NCI-H345 (cell line): ENCODE measurements at regions not wholly inside any gene's neighbourhood (a gene's known extent, or its start where the extent isn't known, plus 50 kb on each side); places are given as distances from the start of the nearest gene placed in this dataset.

Experiments
- DNase-seq: peaks from one replicate; lab custom pipeline; 2025; lab: John Stamatoyannopoulos, UW

DNA sequence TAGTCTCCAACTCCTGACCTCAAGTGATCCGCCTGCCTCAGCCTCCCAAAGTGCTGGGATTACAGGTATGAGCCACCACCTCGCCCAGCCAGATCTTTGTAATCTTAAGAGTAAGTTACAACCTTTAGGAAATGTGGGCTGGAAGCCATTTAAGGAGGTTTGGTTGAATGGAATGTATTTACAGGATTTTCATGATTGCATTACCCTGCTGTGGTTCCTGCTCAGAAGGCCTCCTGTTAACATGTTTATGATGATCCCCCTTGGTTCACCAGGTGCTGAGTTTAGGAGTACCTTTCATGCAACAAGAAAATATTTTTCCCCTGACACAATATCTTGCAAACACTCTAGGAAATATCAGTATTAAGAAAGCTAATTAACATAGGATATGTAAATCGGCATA, 187.4 kb upstream of the SH3BP4 start:
- DNase-seq = no peak

DNA sequence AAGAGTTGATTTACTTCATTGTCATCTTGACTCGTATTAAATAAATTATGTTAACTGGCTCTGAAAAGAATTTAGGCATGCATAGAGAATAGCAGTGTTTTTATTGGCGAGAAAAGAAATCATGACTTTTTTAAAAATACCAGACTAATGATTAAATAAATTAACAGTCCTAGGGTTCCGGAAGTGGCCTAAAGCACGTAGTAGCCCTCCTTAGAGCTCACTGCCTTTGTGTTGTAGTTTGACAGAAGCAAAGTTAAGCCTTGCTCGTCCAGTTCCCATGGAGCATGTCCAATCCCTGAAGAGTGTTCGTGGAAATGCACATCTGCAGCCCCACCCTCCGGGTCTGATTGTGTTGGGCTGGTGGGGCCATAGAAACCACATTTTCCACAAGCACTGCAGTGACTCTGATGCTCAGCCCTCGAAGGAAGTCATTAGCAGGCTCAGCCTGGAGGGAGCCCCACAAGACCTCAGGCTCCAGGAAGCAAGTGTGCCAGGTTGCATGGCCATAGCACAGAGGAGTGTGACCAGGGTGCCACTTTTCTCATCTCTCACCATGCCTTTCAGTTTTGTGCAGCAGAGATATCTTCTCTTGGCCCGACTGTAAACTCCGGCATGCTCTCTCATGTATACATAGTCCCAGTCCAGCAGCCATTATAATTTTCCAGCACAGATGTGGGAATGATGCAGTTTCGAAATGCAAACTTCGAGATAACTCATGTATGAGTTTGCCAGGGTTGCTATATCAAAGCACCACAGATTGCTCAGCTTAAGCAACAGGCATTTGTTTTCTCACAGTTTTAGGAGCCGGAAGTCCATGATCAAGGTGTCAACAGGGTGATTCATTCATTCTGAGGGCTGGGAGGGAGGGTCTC, 188.6 kb upstream of the SH3BP4 start:
- DNase-seq = peak; percentile 11

DNA sequence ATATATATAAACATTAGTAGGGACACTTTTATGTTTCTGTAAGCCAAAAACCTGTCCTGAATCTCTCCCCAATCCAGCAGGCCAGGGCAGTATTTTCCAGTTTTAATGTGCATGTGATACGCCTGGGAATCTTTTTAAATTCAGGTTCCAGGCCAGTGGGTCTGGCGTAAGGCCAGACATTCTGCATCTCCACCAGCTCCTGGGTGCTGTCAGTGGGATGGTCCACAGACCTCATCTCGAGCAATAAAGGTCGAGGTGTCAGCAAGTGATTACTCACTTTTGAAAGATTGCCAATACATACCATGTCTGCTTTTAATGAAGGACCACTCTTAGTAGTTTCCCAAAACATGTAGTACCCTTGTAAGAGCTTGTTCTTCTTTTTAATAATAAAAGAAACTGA, 189.9 kb upstream of the SH3BP4 start:
- DNase-seq = no peak

DNA sequence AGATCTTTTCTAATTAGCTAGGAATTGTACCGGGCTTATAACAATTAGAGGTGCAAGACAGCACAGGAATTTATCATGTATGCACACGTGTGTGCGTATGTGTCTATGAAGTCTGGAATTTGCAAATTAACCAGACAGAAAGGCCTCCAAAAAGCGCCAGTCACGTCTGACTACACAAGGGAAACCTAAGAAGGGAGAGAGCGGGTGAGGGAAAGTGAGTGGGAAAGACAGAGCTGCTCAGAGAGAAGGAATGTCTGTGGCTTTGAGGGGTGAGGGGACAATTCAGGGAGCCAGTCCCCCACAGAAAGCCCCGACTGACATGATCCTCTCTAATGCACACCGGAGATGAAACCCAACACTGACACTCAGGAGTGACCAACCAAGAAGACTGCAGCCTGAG, 197.7 kb upstream of the SH3BP4 start:
- DNase-seq = no peak

DNA sequence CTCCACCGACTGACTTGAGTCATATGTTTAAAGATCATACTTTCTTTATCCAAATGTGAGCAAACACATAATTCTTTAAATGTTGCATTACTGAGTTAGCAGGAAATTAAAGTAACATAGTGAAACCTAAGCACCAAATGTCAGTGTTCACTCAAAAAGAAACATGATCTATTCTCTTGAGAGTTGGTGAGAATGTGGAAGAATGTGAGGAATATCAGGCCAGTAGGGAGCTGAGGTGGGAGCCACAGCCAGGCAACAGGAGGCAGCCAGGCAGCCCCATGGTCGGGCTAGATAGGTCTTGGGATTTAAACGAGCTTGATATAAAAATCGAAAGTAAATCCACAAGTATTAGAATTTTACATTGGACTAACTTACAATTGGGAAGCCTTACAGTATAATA, 198.1 kb upstream of the SH3BP4 start:
- DNase-seq = no peak

DNA sequence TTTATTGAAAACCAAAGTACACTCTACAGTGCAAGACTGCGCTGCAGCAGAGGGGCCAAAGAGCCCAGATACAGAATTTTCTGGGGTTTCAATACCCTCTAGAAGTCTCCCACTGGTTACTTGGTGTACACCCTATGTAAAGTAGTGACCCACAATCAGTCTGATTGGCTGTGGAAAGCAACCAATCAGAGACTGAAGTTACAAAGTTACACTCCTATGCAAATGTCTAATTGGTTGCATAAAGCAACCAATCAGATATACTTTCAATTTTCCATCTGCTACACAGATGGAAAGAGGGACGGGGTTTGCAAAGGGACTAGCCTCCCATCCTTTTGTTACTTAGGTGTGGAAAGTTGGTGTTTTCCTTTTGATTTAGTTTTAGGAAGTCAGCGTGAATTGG, 198.9 kb upstream of the SH3BP4 start:
- no peak for DNase-seq

DNA sequence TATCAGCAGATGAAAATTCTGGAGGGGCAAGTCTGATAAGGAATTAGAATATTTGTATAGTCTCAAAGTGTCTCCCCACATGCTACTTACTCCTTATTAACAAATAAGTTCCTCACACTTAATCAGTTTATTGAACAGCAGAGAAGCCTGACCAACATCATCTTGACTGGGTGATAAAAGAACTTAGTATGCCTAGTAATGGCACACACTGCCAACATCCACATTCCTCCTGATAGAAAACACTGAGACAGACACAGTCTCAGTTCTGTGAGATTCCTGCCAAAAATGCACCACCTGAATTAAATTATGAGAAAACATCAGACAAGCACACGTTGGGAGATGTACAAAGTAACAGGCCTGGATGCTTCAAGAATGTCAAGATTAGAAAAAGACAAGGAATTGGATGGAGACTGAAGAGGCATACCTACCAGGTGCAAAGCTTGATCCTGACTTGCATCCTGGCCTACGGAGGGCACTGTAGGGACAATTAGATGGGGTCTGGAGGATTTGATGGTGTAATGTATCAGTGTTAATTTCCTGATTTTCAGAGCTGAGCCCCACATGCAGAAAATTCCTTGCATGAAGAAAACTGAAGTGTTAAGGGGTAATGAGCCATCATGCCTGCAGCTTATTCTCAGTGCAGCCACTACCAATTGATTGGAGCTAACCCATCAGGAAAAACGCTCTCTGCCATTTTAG, 200.4 kb upstream of the SH3BP4 start:
- no peak for DNase-seq

DNA sequence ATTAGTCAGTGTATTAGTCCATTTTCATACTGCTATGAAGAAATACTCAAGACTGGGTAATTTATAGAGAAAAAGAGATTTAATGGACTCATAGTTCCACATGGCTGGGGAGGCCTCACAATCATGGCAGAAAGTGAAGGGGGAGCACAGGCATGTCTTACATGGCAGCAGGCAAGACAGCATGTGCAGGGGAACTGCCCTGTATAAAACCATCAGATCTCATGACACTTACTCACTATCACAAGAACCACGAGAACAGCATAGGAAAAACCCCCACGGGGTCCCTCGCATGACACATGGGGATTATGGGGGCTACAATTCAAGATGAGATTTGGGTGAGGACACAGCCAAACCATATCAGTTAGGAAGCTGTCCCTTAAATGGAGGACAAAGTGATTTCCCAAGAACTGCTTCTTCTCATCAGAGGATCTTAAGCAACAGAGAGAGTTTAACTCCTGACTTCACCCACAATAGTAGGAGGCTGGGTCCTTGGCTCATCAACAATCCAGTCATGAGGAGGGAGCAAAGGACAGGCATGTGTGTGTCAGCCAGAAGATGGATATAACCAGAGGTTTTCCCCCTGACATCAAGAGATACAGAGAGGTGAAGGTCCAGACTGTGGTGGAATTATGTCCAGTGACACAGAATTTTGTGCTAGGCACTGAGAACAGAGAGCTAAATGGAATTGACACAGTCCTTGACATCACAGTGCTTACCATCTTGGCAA, 203.8 kb upstream of the SH3BP4 start:
- DNase-seq = no peak

DNA sequence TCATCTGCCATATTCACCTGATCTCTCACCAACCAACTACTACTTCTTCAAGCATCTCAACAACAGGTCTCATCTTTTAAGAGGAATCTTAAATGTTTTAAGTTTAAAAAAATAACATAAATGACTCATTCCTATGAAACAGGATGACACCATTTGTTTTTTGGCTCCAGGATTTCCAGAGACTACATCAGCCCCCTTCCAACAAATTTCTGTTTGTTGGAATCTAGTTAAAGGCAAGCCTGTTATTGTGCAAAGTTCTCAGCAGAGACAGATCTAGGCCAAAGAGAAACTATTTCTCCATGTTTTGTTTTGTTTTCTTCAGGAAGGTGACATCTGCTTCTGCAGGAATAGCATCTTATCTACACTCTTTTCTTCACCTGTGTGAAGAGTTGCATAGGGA, 204.8 kb upstream of the SH3BP4 start:
- no peak for DNase-seq

DNA sequence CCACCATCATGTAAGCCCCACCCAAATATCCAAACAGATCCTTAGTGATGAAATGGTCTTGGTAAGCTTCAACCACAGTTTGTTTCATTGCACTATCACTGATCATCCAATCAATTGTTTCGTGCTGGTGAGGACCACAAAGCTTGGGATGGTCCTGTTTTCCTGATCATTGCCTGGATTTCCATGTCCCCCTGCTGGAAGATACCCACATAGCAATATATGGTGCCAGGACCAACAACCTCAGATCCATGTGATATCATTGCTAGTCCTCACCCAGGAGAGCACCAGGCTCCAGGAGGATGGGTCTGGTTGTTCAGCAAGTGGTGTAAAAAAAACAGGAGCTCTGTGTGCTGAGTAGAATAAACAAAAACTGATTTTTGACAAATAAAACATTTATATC, 206.5 kb upstream of the SH3BP4 start:
- no peak for DNase-seq

DNA sequence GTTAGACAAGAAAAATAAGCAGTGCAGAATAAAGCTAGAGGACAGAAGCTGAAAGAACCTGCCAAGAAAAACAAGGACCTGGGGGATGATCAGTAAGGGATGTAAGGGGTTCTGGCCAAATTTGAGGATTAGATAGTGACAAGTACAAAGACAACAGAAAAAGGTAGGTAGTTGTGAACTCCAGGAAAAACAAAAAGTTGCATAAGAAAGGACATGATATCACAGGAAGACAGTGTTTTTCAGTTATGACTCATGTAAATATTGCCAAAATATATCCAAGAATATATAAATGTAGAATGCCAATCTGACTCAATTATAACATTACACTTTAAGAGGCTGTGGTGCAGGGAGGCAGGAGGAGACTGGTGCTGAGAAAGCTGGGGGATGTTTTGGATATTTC, 209.8 kb upstream of the SH3BP4 start:
- DNase-seq = no peak

DNA sequence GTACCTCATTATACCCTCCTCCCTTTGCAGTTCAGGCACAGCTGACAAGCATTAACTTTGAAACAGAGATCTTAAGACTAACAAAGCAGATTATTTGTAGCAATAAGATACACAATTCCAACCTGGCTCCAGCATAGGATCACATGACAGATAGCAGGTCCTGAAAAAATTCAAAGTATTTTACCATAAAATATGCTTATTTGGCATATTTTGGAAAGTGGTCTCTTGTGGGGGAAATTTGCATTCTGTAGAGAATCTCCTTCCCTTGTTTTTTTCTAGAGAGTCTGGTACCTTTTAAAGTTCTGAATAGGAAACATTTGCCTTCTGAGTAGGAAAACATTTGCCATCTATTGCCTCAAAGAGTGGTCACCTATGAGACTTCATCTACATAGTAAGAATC, 212.8 kb upstream of the SH3BP4 start:
- DNase-seq = no peak

DNA sequence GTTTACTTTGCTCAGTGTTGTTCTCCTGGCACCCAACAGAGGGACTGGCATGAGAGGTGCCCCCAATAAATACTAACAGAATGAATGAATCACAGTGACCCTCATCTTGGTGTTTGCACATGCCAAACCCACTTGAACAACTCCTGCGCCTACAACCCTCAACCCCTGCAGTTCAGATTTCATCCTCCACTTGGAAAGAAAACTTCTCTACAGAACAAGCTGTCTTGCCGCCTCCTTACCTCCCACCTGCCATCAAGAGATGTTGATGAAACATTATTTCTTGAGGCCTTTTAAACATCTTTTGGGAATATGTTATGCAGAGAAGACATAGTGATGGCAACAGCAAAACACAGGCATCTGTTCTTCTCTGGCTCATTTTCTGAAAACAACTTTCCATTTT, 216.0 kb upstream of the SH3BP4 start:
- no peak for DNase-seq

DNA sequence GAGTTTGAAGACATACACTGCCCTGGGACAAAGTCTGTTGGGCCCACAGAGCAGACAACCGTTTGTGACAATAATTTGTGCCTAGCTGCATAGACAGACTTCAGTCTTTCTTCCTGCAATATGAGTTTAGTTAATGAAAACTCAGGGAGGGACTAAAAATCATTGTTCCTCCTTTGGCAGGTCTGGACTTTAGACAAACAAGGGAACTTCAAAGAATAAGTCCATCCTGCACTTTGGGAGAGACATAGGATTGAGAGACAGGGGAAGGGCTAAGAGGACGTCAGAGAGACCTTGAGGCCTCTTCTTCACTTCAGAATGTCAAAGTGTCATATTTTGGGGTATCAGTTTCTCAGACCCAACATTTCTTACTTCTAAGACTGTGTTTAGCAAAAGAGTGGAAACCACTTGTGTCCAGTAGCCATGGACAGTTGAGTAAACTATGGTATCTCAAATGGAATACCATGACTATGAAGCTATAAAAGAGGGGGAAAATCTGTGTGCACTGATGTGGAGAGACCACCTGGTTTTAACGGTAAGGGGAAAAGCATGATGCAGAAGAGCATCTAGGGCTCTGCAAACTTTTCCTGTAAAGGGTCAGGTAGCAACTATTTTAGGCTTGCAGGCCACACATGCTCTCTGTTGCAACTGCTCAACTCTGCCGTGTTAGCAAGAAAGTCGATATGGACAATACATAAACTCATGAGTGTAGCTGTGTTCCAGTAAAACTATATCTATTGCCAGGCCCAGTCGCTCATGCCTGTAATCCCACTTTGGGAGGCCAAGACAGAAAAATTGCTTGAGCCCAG, 217.8 kb upstream of the SH3BP4 start:
- DNase-seq = no peak

DNA sequence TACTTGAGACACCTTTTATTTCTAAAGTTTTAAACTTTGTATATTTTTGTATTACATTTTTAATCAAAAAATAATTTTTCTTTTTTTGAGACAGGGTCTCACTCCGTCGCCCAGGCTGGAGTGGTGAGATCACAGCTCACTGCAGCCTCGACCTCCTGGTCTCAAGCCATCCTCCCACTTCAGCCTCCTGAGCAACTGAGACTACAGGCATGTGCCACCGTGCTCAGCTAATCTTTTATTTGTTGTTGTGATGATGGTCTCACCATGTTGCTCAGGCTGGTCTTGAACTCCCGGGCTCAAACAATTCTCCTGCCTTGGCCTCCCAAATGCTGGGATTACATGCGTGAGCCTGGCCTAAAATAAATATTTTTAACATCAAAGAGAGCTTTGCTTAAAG, 218.7 kb upstream of the SH3BP4 start:
- no peak for DNase-seq

DNA sequence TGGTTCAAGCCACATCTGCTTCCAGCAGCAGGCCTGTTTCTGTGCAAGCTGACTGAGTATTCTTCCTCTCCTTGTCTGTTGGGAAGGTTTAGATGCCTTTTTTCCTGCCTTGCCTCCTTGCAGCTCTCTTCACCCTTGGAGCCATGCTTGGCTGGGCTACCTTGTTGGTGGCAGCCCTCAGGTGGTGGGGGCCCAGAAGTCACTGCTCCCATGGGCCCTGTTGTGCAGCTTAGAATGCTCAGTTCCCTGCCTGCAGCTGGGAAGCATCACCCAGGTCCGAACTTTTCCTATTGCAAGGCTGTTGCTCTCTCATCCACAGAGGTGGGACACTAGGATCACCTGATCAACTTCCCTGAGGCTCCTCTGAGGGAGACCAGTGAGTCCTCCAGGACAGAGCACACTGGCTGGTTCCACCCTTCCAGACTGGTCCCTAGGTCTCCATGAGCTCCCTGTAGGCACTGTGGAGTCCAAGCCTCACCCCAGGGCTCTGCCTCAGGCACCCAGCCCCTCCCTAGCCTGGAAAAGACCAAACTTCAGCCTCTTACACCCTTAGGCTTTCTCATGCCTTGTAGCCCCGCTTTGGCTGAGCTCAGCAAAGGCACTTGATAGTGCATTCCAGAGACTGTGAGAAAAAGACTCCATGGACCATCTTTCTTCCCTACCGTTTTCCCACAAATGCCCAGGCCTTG, 219.3 kb upstream of the SH3BP4 start:
- no peak for DNase-seq

DNA sequence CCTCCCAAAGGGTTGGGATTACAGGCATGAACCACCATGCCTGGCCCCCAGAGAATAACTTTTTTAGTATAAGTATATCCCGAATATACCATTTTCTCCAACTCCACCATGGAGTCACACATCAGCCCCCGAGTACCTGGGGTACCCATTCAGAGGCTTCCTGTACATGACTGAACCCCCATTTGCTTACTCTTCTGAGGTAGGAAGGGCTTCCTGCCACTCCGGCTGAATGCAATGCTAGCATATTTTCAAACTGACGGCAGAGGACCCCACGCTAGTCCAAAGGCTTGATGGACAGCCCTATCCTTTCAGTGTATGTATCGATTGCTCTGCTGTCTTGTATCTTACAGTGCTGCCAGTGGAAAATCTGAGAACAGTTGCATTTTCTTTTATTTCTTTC, 220.6 kb upstream of the SH3BP4 start:
- no peak for DNase-seq

DNA sequence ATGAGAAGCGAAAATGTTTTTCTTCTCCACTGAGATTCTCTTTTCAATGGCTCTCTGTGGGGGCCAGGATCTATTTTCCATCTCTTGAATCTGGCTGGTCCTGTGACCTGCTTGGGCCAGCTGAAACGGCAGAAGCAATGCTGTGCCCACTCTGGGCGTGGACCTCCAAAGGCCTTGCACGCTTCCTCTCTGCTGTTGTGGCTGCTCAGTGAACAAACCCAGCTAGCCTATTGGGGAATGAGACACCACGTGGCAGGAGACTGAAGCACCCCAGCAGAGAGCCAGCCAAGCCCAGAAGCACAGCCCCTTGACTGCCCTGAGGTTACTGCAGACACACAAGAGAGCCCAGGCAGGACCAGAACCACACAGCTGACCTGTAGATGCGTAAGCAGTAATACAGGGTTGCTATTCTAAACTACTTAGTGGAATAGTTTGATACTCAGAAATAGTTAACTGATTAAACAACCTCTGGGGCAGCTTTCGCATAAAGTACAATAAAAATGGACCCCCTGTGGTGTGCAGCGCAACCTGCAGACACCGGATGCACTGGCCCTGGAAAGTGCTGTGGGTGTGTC, 221.7 kb upstream of the SH3BP4 start:
- DNase-seq = no peak

DNA sequence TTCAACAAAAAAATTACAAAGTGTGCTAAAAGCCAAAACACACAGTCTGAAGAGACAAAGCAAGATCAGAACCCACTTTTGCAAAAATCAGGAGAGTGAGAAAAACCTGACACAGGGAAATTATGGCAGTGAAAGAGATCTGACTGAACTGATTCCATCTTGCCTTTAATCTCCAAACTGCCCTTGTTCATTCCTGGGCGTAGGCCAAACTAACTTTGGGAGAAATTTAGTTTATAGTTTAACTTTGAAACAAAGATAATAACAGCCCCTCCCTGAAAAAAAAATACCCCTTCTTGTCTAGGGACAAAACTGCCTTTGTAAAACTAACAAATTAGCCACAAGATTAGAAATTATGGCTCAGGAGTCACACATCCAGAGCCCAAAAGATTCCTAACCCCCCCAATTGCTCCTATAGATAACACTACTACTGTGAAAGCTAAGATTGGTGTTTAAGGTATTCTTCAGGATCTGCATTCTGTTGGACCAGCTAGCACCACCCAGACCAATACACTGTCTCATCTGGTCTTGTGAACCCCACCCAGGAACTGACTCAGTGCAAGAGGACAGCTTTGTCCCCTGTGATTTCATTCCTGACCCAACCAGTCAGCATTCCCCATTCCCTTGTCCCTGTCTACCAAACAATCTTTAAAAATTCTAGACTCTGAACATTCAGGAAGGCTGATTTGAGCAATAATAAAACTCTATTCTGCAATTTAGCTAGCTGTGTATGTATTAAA, 226.1 kb upstream of the SH3BP4 start:
- no peak for DNase-seq

DNA sequence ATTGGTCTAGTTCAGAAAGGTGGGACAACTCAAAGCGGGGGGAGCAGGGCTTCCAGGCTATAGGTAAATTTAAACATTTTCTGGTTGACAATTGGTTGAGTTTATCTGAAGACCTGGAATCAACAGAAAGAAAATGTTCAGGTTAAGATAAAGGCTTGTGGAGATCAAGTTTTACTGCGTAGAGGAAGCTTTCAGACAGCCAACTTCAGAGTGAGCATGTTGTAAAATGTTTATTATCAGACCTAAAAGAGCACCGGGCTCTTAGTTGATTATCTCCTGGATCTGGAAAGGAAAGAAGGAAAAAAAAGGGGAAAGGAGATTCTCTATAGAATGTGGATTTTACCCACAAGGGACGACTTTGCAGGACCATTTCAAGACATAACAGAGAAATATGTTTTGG, 227.0 kb upstream of the SH3BP4 start:
- no peak for DNase-seq

DNA sequence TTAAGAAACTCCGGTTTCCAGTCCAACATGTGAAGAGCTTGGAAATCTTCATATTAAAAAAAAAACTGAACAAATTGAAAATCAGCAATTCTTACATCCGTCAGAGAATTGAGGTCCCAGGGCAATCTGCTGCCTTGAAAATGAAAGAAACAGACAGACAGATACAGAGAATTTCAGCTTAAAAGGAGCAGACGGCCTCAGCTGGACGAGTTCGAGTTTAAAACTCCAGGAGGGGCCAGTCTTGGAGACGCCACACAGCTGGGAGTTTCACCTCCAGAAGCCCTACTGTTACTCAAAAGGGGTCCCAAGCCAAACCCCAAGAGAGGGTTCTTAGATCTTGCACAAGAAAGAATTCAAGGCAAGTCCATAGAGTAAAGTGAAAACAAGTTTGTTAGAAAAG, 226.5 kb upstream of the ARL4C start:
- DNase-seq = no peak
